Osteoblast (primary cell): ENCODE measurements at regions not wholly inside any gene's neighbourhood (a gene's known extent, or its start where the extent isn't known, plus 50 kb on each side); places are given as distances from the start of the nearest gene placed in this dataset.
A peak's percentile ranks its signal among the peaks of the same experiment; 100 is the strongest.

ENCODE experiments used
- DNase-seq: peaks from one replicate; pipeline ENCODE4 v3.0.0; 2011; ENCODE audit warnings: low spot score, mixed read lengths; ENCODE audit not compliant: insufficient read length; ENCODE audit errors: missing footprints
- H2AFZ ChIP-seq: 2 replicates; pipeline ENCODE4 v1.6.0; 2011; ENCODE audit warnings: mild to moderate bottlenecking, low read length
- H3K27ac ChIP-seq: 2 replicates; pipeline ENCODE4 v1.5.1; 2011; ENCODE audit warnings: mild to moderate bottlenecking, low read depth, low read length, moderate library complexity
- H3K27me3 ChIP-seq: 2 replicates; pipeline ENCODE4 v1.6.0; 2012; ENCODE audit warnings: mild to moderate bottlenecking, control low read depth, inconsistent platforms, low read length, moderate library complexity; ENCODE audit not compliant: insufficient read depth
- H3K36me3 ChIP-seq: 2 replicates; pipeline ENCODE4 v1.5.1; 2011; ENCODE audit warnings: mild to moderate bottlenecking, low read length, control low read depth, moderate library complexity; ENCODE audit not compliant: insufficient read depth
- H3K4me1 ChIP-seq: 2 replicates; pipeline ENCODE4 v1.5.1; 2011; ENCODE audit warnings: mild to moderate bottlenecking, low read length, control low read depth, moderate library complexity; ENCODE audit not compliant: insufficient read depth
- H3K4me2 ChIP-seq: 2 replicates; pipeline ENCODE4 v1.6.0; 2011; ENCODE audit warnings: mild to moderate bottlenecking, low read length; ENCODE audit not compliant: insufficient read depth
- H3K4me3 ChIP-seq: fragments of 200-600 bp; sonication (generic); 3 replicates; pipeline ENCODE4 v1.5.1; 2012; ENCODE audit warnings: mild to moderate bottlenecking, low read length, inconsistent platforms; ENCODE audit not compliant: insufficient read depth
- H3K79me2 ChIP-seq: 2 replicates; pipeline ENCODE4 v1.6.0; 2012; ENCODE audit warnings: mild to moderate bottlenecking, low read length, control low read depth, inconsistent platforms; ENCODE audit not compliant: insufficient read depth
- H3K9me3 ChIP-seq: 2 replicates; pipeline ENCODE4 v1.5.1; 2011; ENCODE audit warnings: low read depth, low read length, control low read depth
- H4K20me1 ChIP-seq: 2 replicates; pipeline ENCODE4 v1.6.0; 2012; ENCODE audit warnings: mild to moderate bottlenecking, low read length, control low read depth; ENCODE audit not compliant: insufficient read depth
- CTCF ChIP-seq: IDR thresholded peaks from 2 replicates; pipeline ENCODE4 v1.5.1; 2011; ENCODE audit warnings: mild to moderate bottlenecking, low read depth, low read length, moderate library complexity; ENCODE audit errors: extremely low read depth

GRCh38 chr18:67924656-67925055 is 408.1 kb upstream of the DSEL start:
- Histone ChIP-seq H3K79me2 (no peaks in the 10 kb centered on the region), H3K9me3 (no peaks in the 10 kb centered on the region), H3K27me3 (no peaks in the 10 kb centered on the region), H4K20me1 (no peaks in the 10 kb centered on the region), H3K27ac (no peak overlapping the region), H3K4me3 (no peak overlapping the region), H3K4me2 (no peak overlapping the region), H3K4me1 (peaks cover 3% of the 10 kb centered on the region), H3K36me3 (no peaks in the 10 kb centered on the region), H2AFZ (no peak overlapping the region)
- no peak for DNase-seq
- TF ChIP-seq CTCF = no peak

- Histone ChIP-seq H3K9me3 (no peaks in the 10 kb centered on the region), H3K4me1 (no peaks in the 10 kb centered on the region), H4K20me1 (no peaks in the 10 kb centered on the region), H3K79me2 (no peaks in the 10 kb centered on the region), H3K4me2 (no peak overlapping the region), H3K36me3 (no peaks in the 10 kb centered on the region), H3K4me3 (no peak overlapping the region), H3K27me3 (no peaks in the 10 kb centered on the region), H2AFZ (no peak overlapping the region), H3K27ac (no peak overlapping the region)
- no peak for TF ChIP-seq CTCF
- peak; percentile 42 for DNase-seq
These were observed 402.8 kb upstream of the DSEL start for GRCh38 chr18:67919316-67919715.

GRCh38 chr18:67916097-67916496 is 399.6 kb upstream of the DSEL start:
- no peak overlapping the region for H3K4me3 ChIP-seq
- TF ChIP-seq CTCF = no peak
- DNase-seq = no peak
- H3K27ac ChIP-seq = no peak overlapping the region
- H3K9me3 ChIP-seq = no peaks in the 10 kb centered on the region
- H3K79me2 ChIP-seq = no peaks in the 10 kb centered on the region
- H3K36me3 ChIP-seq = no peaks in the 10 kb centered on the region
- H4K20me1 ChIP-seq = no peaks in the 10 kb centered on the region
- no peak overlapping the region for H2AFZ ChIP-seq
- no peak overlapping the region for H3K4me2 ChIP-seq
- no peaks in the 10 kb centered on the region for H3K27me3 ChIP-seq
- H3K4me1 ChIP-seq = no peaks in the 10 kb centered on the region

DNA sequence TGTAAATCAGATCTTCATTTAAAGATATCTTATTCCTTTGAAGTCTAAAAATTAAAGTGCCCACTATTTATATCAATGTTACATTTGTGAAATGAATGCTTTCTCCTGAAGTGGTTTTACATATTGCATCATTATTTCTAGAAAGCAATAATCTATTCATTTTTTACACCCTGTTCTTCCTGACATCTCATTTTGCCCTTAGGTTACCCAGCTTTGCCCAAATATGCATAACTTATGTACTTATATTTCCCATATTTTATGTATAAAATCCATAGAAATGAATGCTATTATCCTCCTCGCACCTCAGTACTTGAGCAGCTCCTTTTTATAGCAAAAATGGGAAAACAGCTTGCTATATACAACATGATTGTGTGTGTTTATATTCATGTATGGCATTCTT is 396.5 kb upstream of the DSEL start:
- Histone ChIP-seq H2AFZ (no peak overlapping the region), H3K9me3 (no peaks in the 10 kb centered on the region), H3K79me2 (no peaks in the 10 kb centered on the region), H3K4me2 (no peak overlapping the region), H3K27ac (no peak overlapping the region), H3K36me3 (no peaks in the 10 kb centered on the region), H3K27me3 (no peaks in the 10 kb centered on the region), H3K4me1 (no peaks in the 10 kb centered on the region), H4K20me1 (no peaks in the 10 kb centered on the region), H3K4me3 (no peak overlapping the region)
- no peak for DNase-seq
- no peak for TF ChIP-seq CTCF
